ENCODE measurements at regions not wholly inside any gene's neighbourhood (a gene's known extent, or its start where the extent isn't known, plus 50 kb on each side); places are given as distances from the start of the nearest gene placed in this dataset.

- Histone ChIP-seq H3K4me3 (replicated peaks in 1 of 3; ENCODE audit: insufficient read depth in 1 of 3, low read depth in 1 of 3, low read length in 3 of 3) (no peak overlapping the region), H3K9me1 (replicated peaks; ENCODE audit: control insufficient read depth, extremely low read depth, insufficient read depth, low read length) (no peaks in the 10 kb centered on the region), H4K20me1 (replicated peaks; ENCODE audit: control insufficient read depth, extremely low read depth, insufficient read depth, low read length) (no peaks in the 10 kb centered on the region), H3K79me2 (ENCODE audit: control insufficient read depth, insufficient read depth, low read length) (no peaks in the 10 kb centered on the region), H3K27ac (ENCODE audit: insufficient read depth, low read depth, low read length) (no peak overlapping the region), H3K9me3 (replicated peaks; ENCODE audit: control insufficient read depth, insufficient read depth, low read length) (no peaks in the 10 kb centered on the region), H3K4me2 (ENCODE audit: insufficient read depth, low read length) (no peak overlapping the region), H3K27me3 (ENCODE audit: control insufficient read depth in 2 of 2, insufficient read depth in 2 of 2, low read length in 2 of 2) (peaks cover 0 to 3% of the 10 kb centered on the region in 2 experiments), H3K4me1 (ENCODE audit: control insufficient read depth, extremely low read depth, insufficient read depth, low read length) (no peaks in the 10 kb centered on the region), H3K36me3 (ENCODE audit: control insufficient read depth in 2 of 2, extremely low read depth in 1 of 2, insufficient read depth in 2 of 2, low read length in 2 of 2) (no peaks in the 10 kb centered on the region), H2AFZ (ENCODE audit: low read depth, low read length) (no peak overlapping the region), H3K9ac (replicated peaks; ENCODE audit: extremely low read depth, insufficient read depth, low read length) (no peak overlapping the region)
- ChIA-PET CTCF (no interaction called here), POLR2A (no interaction called here)
- DNase-seq (ENCODE audit: low read depth, low spot score) (no peak), FAIRE-seq (no peak)
- BruUV-seq (replicated peaks) = no TSS peak
- no peak for TF ChIP-seq GATA2 (IDR thresholded peaks at IDR 0.05; ENCODE audit: insufficient read depth, insufficient read length, low read depth, low read length)
- no peak for TF ChIP-seq JUN (IDR thresholded peaks at IDR 0.05; ENCODE audit: borderline replicate concordance, insufficient read depth, insufficient read length, low read depth)
- no peak for TF ChIP-seq POLR2A (IDR thresholded peaks at IDR 0.05; ENCODE audit: low read depth, low read length)
- no peak for TF ChIP-seq EZH2 (IDR thresholded peaks at IDR 0.05; ENCODE audit: borderline replicate concordance, low read depth, low read length, severe bottlenecking)
- no peak for TF ChIP-seq MAX (IDR thresholded peaks at IDR 0.05; ENCODE audit: insufficient read depth, insufficient read length)
- TF ChIP-seq MYC (IDR thresholded peaks at IDR 0.05; ENCODE audit: low read depth, low read length) = no peak
- TF ChIP-seq, protein P1, sequence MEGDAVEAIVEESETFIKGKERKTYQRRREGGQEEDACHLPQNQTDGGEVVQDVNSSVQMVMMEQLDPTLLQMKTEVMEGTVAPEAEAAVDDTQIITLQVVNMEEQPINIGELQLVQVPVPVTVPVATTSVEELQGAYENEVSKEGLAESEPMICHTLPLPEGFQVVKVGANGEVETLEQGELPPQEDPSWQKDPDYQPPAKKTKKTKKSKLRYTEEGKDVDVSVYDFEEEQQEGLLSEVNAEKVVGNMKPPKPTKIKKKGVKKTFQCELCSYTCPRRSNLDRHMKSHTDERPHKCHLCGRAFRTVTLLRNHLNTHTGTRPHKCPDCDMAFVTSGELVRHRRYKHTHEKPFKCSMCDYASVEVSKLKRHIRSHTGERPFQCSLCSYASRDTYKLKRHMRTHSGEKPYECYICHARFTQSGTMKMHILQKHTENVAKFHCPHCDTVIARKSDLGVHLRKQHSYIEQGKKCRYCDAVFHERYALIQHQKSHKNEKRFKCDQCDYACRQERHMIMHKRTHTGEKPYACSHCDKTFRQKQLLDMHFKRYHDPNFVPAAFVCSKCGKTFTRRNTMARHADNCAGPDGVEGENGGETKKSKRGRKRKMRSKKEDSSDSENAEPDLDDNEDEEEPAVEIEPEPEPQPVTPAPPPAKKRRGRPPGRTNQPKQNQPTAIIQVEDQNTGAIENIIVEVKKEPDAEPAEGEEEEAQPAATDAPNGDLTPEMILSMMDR (IDR thresholded peaks at IDR 0.05; ENCODE audit: extremely low read depth in 1 of 2, insufficient read depth in 1 of 2, low read depth in 1 of 2, low read length in 2 of 2) = no peak
- no peak for TF ChIP-seq POLR2AphosphoS5 (IDR thresholded peaks at IDR 0.05; ENCODE audit: insufficient read depth, low read depth, low read length)
- TF ChIP-seq FOS (IDR thresholded peaks at IDR 0.05; ENCODE audit: borderline replicate concordance, insufficient read depth, low read length) = no peak
- dilution Hi-C loops (cut with MboI; ENCODE audit: extremely low pct_ligation_motif_present, low sequenced_read_pairs) = no loop called here
- intact Hi-C loops (cut with micrococcal nuclease) = no loop called here
These were observed 112.9 kb upstream of the GPRIN3 start for GRCh38 chr4:89420507-89420906.
